ENCODE measurements at regions not wholly inside any gene's neighbourhood (a gene's known extent, or its start where the extent isn't known, plus 50 kb on each side); places are given as distances from the start of the nearest gene placed in this dataset.
A peak's percentile ranks its signal among the peaks of the same experiment; 100 is the strongest.

GRCh38 chr9:90420211-90420610 lies 222.4 kb downstream of the DIRAS2 start:
- intact Hi-C loops (cut with DNase I): no loop called here
- DNase-seq (ENCODE audit: low spot score) (no peak), ATAC-seq (no peak)

- DNase-seq (ENCODE audit: low spot score) (no peak), ATAC-seq (no peak)
- intact Hi-C loops (cut with DNase I): no loop called here
Observed at GRCh38 chr9:90420768-90421513, 221.7 kb downstream of the DIRAS2 start.

- DNase-seq (ENCODE audit: low spot score) (no peak), ATAC-seq (no peak)
- intact Hi-C loops (cut with DNase I): no loop called here
Observed at GRCh38 chr9:90421786-90422185, 220.8 kb downstream of the DIRAS2 start.

- intact Hi-C loops (cut with DNase I): no loop called here
- no peak for DNase-seq (ENCODE audit: low spot score)
- ATAC-seq: no peak
Observed at GRCh38 chr9:90423661-90424193, 218.9 kb downstream of the DIRAS2 start.

GRCh38 chr9:90428517-90428916 lies 214.1 kb downstream of the DIRAS2 start:
- no peak for ATAC-seq
- intact Hi-C loops (cut with DNase I): no loop called here
- DNase-seq (ENCODE audit: low spot score): no peak

GRCh38 chr9:90432951-90433350 lies 209.7 kb downstream of the DIRAS2 start:
- ATAC-seq: no peak
- no peak for DNase-seq (ENCODE audit: low spot score)
- intact Hi-C loops (cut with DNase I): no loop called here

GRCh38 chr9:90433398-90433941 lies 209.2 kb downstream of the DIRAS2 start:
- ATAC-seq: peak; percentile 60
- intact Hi-C loops (cut with DNase I): no loop called here
- DNase-seq (ENCODE audit: low spot score): no peak

- no peak for ATAC-seq
Observed at GRCh38 chr9:90441814-90442213, 200.8 kb downstream of the DIRAS2 start.

GRCh38 chr9:90442723-90443122 lies 199.9 kb downstream of the DIRAS2 start:
- DNase-seq (ENCODE audit: low spot score): no peak
- intact Hi-C loops (cut with DNase I): no loop called here
- ATAC-seq: no peak

More at GRCh38 chr9:90441814-90442213, 200.8 kb downstream of the DIRAS2 start:
- no peak for DNase-seq (ENCODE audit: low spot score)
- intact Hi-C loops (cut with DNase I): no loop called here

- DNase-seq (ENCODE audit: low spot score): no peak
- intact Hi-C loops (cut with DNase I): no loop called here
- ATAC-seq: no peak
Observed at GRCh38 chr9:90444609-90445204, 197.9 kb downstream of the DIRAS2 start.

GRCh38 chr9:90445391-90445790 lies 197.2 kb downstream of the DIRAS2 start:
- ATAC-seq (no peak), DNase-seq (ENCODE audit: low spot score) (no peak)
- intact Hi-C loops (cut with DNase I): no loop called here

GRCh38 chr9:90446200-90446948 lies 196.2 kb downstream of the DIRAS2 start:
- intact Hi-C loops (cut with DNase I): no loop called here
- no peak for ATAC-seq
- DNase-seq (ENCODE audit: low spot score): no peak

- DNase-seq (ENCODE audit: low spot score): no peak
- intact Hi-C loops (cut with DNase I): no loop called here
- no peak for ATAC-seq
Observed at GRCh38 chr9:90447773-90448172, 194.9 kb downstream of the DIRAS2 start.

GRCh38 chr9:90449213-90449925 lies 193.3 kb downstream of the DIRAS2 start:
- DNase-seq (ENCODE audit: low spot score) (no peak), ATAC-seq (no peak)
- intact Hi-C loops (cut with DNase I): no loop called here

- intact Hi-C loops (cut with DNase I): no loop called here
- ATAC-seq: no peak
Observed at GRCh38 chr9:90451804-90452203, 190.8 kb downstream of the DIRAS2 start.

GRCh38 chr9:90455316-90455715 lies 187.3 kb downstream of the DIRAS2 start:
- DNase-seq (ENCODE audit: low spot score) (no peak), ATAC-seq (no peak)
- intact Hi-C loops (cut with DNase I): no loop called here

More at GRCh38 chr9:90451804-90452203, 190.8 kb downstream of the DIRAS2 start:
- DNase-seq (ENCODE audit: low spot score): no peak

- no peak for ATAC-seq
- intact Hi-C loops (cut with DNase I): no loop called here
- DNase-seq (ENCODE audit: low spot score): no peak
Observed at GRCh38 chr9:90457386-90458190, 185.0 kb downstream of the DIRAS2 start.

- no peak for ATAC-seq
- intact Hi-C loops (cut with DNase I): no loop called here
- no peak for DNase-seq (ENCODE audit: low spot score)
Observed at GRCh38 chr9:90458485-90458884, 184.1 kb downstream of the DIRAS2 start.
